ENCODE measurements at regions not wholly inside any gene's neighbourhood (a gene's known extent, or its start where the extent isn't known, plus 50 kb on each side); places are given as distances from the start of the nearest gene placed in this dataset.
A peak's percentile ranks its signal among the peaks of the same experiment; 100 is the strongest.

DNA sequence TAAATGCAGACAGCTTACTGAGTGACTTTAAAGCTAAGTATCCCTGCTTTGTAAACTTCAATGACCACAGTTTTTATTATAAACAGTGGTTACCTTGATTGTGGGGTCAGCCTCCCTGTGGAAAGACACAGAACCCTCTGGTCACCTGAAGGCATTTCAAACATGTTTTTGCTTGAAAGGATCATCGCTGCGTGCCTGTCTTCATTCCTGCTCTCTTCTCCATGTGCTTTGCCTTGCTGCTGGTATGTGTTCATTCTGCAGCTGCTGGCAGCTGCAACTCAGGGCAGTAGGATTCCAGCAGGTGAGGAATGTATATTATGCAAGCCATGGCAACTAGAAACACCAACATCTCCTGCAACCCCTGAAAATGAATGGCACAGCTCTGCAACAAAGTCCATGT, 81.0 kb upstream of the VAV3 start:
- peaks cover 3 to 10% of the 10 kb centered on the region in 2 donors for H3K36me3 Mint-ChIP-seq
- TF ChIP-seq, protein P1, sequence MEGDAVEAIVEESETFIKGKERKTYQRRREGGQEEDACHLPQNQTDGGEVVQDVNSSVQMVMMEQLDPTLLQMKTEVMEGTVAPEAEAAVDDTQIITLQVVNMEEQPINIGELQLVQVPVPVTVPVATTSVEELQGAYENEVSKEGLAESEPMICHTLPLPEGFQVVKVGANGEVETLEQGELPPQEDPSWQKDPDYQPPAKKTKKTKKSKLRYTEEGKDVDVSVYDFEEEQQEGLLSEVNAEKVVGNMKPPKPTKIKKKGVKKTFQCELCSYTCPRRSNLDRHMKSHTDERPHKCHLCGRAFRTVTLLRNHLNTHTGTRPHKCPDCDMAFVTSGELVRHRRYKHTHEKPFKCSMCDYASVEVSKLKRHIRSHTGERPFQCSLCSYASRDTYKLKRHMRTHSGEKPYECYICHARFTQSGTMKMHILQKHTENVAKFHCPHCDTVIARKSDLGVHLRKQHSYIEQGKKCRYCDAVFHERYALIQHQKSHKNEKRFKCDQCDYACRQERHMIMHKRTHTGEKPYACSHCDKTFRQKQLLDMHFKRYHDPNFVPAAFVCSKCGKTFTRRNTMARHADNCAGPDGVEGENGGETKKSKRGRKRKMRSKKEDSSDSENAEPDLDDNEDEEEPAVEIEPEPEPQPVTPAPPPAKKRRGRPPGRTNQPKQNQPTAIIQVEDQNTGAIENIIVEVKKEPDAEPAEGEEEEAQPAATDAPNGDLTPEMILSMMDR (IDR thresholded peaks at IDR 0.05): no peak
- H3K4me1 Mint-ChIP-seq: peaks cover 77% of the 10 kb centered on the region
- no peak overlapping the region for H3K9ac ChIP-seq (ENCODE audit: insufficient read depth, low read length, poor library complexity, severe bottlenecking)
- no peak overlapping the region for H3K4me2 ChIP-seq (replicated peaks; ENCODE audit: extremely low read depth, low read length, poor library complexity, severe bottlenecking)
- H3K4me3 Mint-ChIP-seq: no peak overlapping the region
- peaks cover 7% of the 10 kb centered on the region for H3K79me2 ChIP-seq (ENCODE audit: insufficient read depth, low read length)
- H3K27me3 Mint-ChIP-seq (ENCODE audit: low read depth in 3 of 3): peaks cover 0 to 2% (median 2%) of the 10 kb centered on the region in 3 donors
- H3K36me3 ChIP-seq (replicated peaks in 1 of 2; ENCODE audit: control insufficient read depth in 1 of 2, insufficient read depth in 2 of 2, low read length in 2 of 2): no peaks in the 10 kb centered on the region
- intact Hi-C loops (cut with micrococcal nuclease): loop anchor here in 1 of 2 donors (10.0 kb wide), 2 partner anchors 171 to 261 kb away; no protein-coding TSS in a partner anchor
- no peak overlapping the region for H3K27ac ChIP-seq (ENCODE audit: low read depth in 1 of 2, low read length in 2 of 2)
- no peak overlapping the region for H3K27ac Mint-ChIP-seq
- no peaks in the 10 kb centered on the region for H3K9me3 ChIP-seq (replicated peaks in 1 of 2; ENCODE audit: control insufficient read depth in 1 of 2, insufficient read depth in 1 of 2, low read length in 2 of 2)
- 100% methylated on average over 2 of the region's 2 CpGs for WGBS (ENCODE audit: insufficient coverage)
- no peaks in the 10 kb centered on the region for H4K20me1 ChIP-seq (ENCODE audit: insufficient read depth, low read length)
- H3K9me3 Mint-ChIP-seq: peaks cover 0 to 6% (median 5%) of the 10 kb centered on the region in 7 donors
- no peak for DNase-seq
- H2AFZ ChIP-seq (ENCODE audit: insufficient read depth, low read depth, low read length, poor library complexity, severe bottlenecking): no peak overlapping the region
- H3K4me3 ChIP-seq (replicated peaks in 1 of 3; ENCODE audit: low read depth in 2 of 3, low read length in 3 of 3): no peak overlapping the region
- H3K4me1 ChIP-seq (ENCODE audit: control insufficient read depth in 1 of 2, insufficient read depth in 2 of 2, low read length in 2 of 2): peaks cover 47 to 57% of the 10 kb centered on the region in 2 donors
- H3K27me3 ChIP-seq (ENCODE audit: control insufficient read depth in 2 of 2, insufficient read depth in 2 of 2, low read length in 2 of 2): no peaks in the 10 kb centered on the region

DNA sequence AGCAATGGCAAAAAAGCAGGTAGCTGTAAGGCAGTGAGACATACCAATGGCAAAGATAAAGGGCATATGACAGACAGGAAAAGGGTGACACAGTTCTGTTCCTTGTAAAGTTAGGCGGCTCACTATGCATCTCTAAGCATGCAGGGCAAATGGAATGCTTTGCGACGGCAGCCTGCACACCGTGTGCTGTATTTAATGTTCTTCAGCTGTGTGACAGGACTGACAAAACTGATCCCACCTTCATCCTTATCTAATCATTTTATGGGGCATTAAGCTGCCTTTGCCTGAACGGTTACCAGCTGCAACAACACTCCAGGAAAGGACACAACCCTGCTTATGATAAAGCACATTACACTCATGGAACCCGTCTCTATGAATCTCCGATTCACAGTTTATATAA, 80.5 kb upstream of the VAV3 start:
- peaks cover 0 to 6% (median 5%) of the 10 kb centered on the region in 7 donors for H3K9me3 Mint-ChIP-seq
- 95% methylated on average over 2 of the region's 7 CpGs for WGBS (ENCODE audit: insufficient coverage)
- H3K4me2 ChIP-seq (replicated peaks; ENCODE audit: extremely low read depth, low read length, poor library complexity, severe bottlenecking): no peak overlapping the region
- H3K27me3 ChIP-seq (ENCODE audit: control insufficient read depth in 2 of 2, insufficient read depth in 2 of 2, low read length in 2 of 2): no peaks in the 10 kb centered on the region
- H3K4me1 Mint-ChIP-seq: peaks cover 74% of the 10 kb centered on the region
- no peaks in the 10 kb centered on the region for H4K20me1 ChIP-seq (ENCODE audit: insufficient read depth, low read length)
- intact Hi-C loops (cut with micrococcal nuclease): loop anchor here in 1 of 2 donors (10.0 kb wide), 2 partner anchors 171 to 261 kb away; no protein-coding TSS in a partner anchor
- H3K36me3 Mint-ChIP-seq: peaks cover 3 to 10% of the 10 kb centered on the region in 2 donors
- no peaks in the 10 kb centered on the region for H3K9me3 ChIP-seq (replicated peaks in 1 of 2; ENCODE audit: control insufficient read depth in 1 of 2, insufficient read depth in 1 of 2, low read length in 2 of 2)
- peak overlapping the region in 1 of 7 donors; percentile 71 for H3K27ac Mint-ChIP-seq
- H3K79me2 ChIP-seq (ENCODE audit: insufficient read depth, low read length): peaks cover 1% of the 10 kb centered on the region
- no peak overlapping the region for H3K9ac ChIP-seq (ENCODE audit: insufficient read depth, low read length, poor library complexity, severe bottlenecking)
- H3K4me3 ChIP-seq (replicated peaks in 1 of 3; ENCODE audit: low read depth in 2 of 3, low read length in 3 of 3): no peak overlapping the region
- no peak overlapping the region for H3K4me3 Mint-ChIP-seq
- DNase-seq: no peak
- H2AFZ ChIP-seq (ENCODE audit: insufficient read depth, low read depth, low read length, poor library complexity, severe bottlenecking): no peak overlapping the region
- H3K27ac ChIP-seq (ENCODE audit: low read depth in 1 of 2, low read length in 2 of 2): no peak overlapping the region
- peaks cover 41 to 52% of the 10 kb centered on the region in 2 donors for H3K4me1 ChIP-seq (ENCODE audit: control insufficient read depth in 1 of 2, insufficient read depth in 2 of 2, low read length in 2 of 2)
- peaks cover 0 to 2% (median 2%) of the 10 kb centered on the region in 3 donors for H3K27me3 Mint-ChIP-seq (ENCODE audit: low read depth in 3 of 3)
- H3K36me3 ChIP-seq (replicated peaks in 1 of 2; ENCODE audit: control insufficient read depth in 1 of 2, insufficient read depth in 2 of 2, low read length in 2 of 2): no peaks in the 10 kb centered on the region
- TF ChIP-seq, protein P1 (IDR thresholded peaks at IDR 0.05): no peak

Measured in CD14-positive monocyte (primary cell).